ENCODE measurements at regions not wholly inside any gene's neighbourhood (a gene's known extent, or its start where the extent isn't known, plus 50 kb on each side); places are given as distances from the start of the nearest gene placed in this dataset.

GRCh38 chr1:172973424-172973823, 77.3 kb downstream of the TNFSF18 start:
- DNase-seq (ENCODE audit: low read depth in 2 of 3, low spot score in 2 of 3), result no peak

- DNase-seq (ENCODE audit: low read depth in 2 of 3, low spot score in 2 of 3), result no peak
Observed at GRCh38 chr1:172976222-172977041, 74.3 kb downstream of the TNFSF18 start.

GRCh38 chr1:172977296-172978017, 73.3 kb downstream of the TNFSF18 start:
- DNase-seq (ENCODE audit: low read depth in 2 of 3, low spot score in 2 of 3), result no peak

GRCh38 chr1:172978595-172978994, 72.1 kb downstream of the TNFSF18 start:
- DNase-seq (ENCODE audit: low read depth in 2 of 3, low spot score in 2 of 3), result no peak

- DNase-seq (ENCODE audit: low read depth in 2 of 3, low spot score in 2 of 3), result no peak
Observed at GRCh38 chr1:172979828-172980227, 70.9 kb downstream of the TNFSF18 start.

GRCh38 chr1:172980456-172980855, 70.3 kb downstream of the TNFSF18 start:
- DNase-seq (ENCODE audit: low read depth in 2 of 3, low spot score in 2 of 3), result no peak

GRCh38 chr1:172980971-172981370, 69.8 kb downstream of the TNFSF18 start:
- DNase-seq (ENCODE audit: low read depth in 2 of 3, low spot score in 2 of 3), result no peak

Data from activated CD8-positive, alpha-beta memory T cell treated with anti-CD3 and anti-CD28 coated beads for 48 hours (primary cell).